ENCODE measurements at regions not wholly inside any gene's neighbourhood (a gene's known extent, or its start where the extent isn't known, plus 50 kb on each side); places are given as distances from the start of the nearest gene placed in this dataset.

DNA sequence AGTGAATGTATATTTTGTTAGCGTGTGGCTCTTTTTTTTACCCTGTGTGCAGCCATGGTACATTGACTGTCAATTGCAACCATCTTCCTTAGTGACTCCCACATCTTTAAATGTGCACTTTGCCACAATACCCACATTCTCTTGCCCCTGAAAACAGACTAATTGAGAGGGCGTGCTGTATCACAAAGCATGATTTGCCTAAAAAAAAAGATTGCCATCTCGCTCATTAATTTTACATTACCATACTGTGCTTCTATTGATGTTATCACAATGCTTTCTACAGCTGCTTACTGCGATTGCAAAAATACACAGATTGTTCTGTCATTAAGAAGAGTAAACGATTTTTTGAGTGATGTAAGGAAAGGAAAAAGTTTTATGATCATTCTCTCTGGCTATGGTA, 613.1 kb upstream of the NRP1 start:
- TF ChIP-seq, protein P1, sequence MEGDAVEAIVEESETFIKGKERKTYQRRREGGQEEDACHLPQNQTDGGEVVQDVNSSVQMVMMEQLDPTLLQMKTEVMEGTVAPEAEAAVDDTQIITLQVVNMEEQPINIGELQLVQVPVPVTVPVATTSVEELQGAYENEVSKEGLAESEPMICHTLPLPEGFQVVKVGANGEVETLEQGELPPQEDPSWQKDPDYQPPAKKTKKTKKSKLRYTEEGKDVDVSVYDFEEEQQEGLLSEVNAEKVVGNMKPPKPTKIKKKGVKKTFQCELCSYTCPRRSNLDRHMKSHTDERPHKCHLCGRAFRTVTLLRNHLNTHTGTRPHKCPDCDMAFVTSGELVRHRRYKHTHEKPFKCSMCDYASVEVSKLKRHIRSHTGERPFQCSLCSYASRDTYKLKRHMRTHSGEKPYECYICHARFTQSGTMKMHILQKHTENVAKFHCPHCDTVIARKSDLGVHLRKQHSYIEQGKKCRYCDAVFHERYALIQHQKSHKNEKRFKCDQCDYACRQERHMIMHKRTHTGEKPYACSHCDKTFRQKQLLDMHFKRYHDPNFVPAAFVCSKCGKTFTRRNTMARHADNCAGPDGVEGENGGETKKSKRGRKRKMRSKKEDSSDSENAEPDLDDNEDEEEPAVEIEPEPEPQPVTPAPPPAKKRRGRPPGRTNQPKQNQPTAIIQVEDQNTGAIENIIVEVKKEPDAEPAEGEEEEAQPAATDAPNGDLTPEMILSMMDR (IDR thresholded peaks at IDR 0.05): no peak
- TF ChIP-seq POLR2A (IDR thresholded peaks at IDR 0.05): no peak

Data from stomach (tissue), 4 donors.